Epithelial cell of proximal tubule (primary cell): ENCODE measurements at regions not wholly inside any gene's neighbourhood (a gene's known extent, or its start where the extent isn't known, plus 50 kb on each side); places are given as distances from the start of the nearest gene placed in this dataset.

Experiments
- DNase-seq: peaks from one replicate; pipeline ENCODE4 v3.0.0-alpha.2; 2011; ENCODE audit warnings: low read depth
- H3K4me3 ChIP-seq: 2 replicates; pipeline ENCODE4 v1.5.1; 2011; ENCODE audit warnings: low read depth, mild to moderate bottlenecking, low read length
- TF ChIP-seq, protein P1 (sequence below): conservative IDR thresholded peaks from 2 replicates; pipeline ENCODE4 v1.5.1; 2012; ENCODE audit warnings: low read depth, mild to moderate bottlenecking, low read length

DNA sequence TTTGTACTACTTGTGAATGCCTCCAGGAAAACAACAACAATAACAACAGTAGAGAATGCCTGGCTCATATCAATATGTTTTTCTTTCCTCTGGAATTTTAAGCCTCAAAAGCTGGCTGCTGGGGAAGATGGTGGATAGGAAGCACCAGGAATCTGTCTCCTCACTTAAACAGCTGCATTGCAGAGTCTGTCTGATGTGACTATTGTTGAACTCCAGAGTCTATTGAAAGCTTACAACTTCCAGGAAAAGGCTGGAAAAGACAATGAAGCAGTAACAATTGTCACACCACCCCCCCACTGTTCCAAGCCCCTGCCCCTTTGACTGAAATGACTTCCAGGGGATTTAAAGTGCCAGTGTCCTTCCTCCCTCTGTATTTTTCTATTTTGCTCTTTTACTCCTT, 309.7 kb downstream of the BMP4 start:
- no peak overlapping the region for H3K4me3 ChIP-seq
- no peak for DNase-seq
- TF ChIP-seq, protein P1, sequence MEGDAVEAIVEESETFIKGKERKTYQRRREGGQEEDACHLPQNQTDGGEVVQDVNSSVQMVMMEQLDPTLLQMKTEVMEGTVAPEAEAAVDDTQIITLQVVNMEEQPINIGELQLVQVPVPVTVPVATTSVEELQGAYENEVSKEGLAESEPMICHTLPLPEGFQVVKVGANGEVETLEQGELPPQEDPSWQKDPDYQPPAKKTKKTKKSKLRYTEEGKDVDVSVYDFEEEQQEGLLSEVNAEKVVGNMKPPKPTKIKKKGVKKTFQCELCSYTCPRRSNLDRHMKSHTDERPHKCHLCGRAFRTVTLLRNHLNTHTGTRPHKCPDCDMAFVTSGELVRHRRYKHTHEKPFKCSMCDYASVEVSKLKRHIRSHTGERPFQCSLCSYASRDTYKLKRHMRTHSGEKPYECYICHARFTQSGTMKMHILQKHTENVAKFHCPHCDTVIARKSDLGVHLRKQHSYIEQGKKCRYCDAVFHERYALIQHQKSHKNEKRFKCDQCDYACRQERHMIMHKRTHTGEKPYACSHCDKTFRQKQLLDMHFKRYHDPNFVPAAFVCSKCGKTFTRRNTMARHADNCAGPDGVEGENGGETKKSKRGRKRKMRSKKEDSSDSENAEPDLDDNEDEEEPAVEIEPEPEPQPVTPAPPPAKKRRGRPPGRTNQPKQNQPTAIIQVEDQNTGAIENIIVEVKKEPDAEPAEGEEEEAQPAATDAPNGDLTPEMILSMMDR = no peak

- no peak for DNase-seq
Measured at GRCh38 chr14:53640695-53641094, 315.9 kb downstream of the BMP4 start.

GRCh38 chr14:53638966-53639365, 317.7 kb downstream of the BMP4 start:
- TF ChIP-seq, protein P1 = no peak
- DNase-seq = no peak
- H3K4me3 ChIP-seq = no peak overlapping the region

More at GRCh38 chr14:53640695-53641094, 315.9 kb downstream of the BMP4 start:
- TF ChIP-seq, protein P1 = no peak
- no peak overlapping the region for H3K4me3 ChIP-seq

GRCh38 chr14:53634793-53635192, 321.8 kb downstream of the BMP4 start:
- TF ChIP-seq, protein P1 = no peak
- DNase-seq = no peak
- no peak overlapping the region for H3K4me3 ChIP-seq

DNA sequence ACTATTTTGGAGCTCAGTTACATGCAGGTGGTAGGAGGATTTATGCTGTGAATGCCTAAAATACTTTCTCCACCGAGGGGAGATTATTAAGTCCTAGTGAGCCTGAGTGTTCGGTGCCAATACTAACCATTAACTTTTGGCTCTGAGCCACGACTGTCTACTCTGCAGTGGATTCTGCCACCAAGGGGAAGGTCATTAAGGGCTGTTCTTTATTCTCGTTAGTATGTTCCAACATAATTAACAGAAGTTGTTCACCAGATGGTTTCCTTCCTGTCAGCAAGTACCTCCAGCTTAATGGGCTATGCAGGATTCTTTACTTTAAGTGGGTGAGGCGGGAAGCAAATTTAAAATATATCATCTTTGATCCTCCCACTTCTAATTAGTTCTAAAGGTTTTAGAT, 326.3 kb downstream of the BMP4 start:
- no peak overlapping the region for H3K4me3 ChIP-seq
- no peak for DNase-seq
- TF ChIP-seq, protein P1 = no peak

GRCh38 chr14:53628732-53629430, 327.7 kb downstream of the BMP4 start:
- TF ChIP-seq, protein P1 = no peak
- H3K4me3 ChIP-seq = no peak overlapping the region
- DNase-seq = no peak

DNA sequence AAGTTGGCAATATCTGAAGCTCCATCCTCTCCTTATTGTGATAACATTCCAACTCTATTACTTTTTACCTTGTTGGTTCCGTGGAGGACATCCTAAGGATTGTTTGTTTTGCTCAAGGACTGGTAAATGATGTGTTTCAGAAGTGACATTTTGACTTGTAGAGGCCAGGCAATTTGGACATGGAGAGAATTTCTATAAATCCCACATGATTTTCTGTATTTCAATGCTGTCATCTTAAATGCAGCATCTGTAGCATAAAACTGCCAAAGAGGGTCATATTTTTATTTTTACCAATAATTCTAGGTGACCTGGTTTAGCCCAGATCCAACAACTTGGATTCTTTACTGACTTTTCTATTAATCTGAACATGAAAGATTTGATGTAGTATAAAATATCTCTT, 328.4 kb downstream of the BMP4 start:
- no peak for DNase-seq

More for the DNA sequence above, 328.4 kb downstream of the BMP4 start:
- TF ChIP-seq, protein P1 = no peak
- no peak overlapping the region for H3K4me3 ChIP-seq
